ENCODE measurements at regions not wholly inside any gene's neighbourhood (a gene's known extent, or its start where the extent isn't known, plus 50 kb on each side); places are given as distances from the start of the nearest gene placed in this dataset.

- no peak for TF ChIP-seq CTCF (conservative IDR thresholded peaks at IDR 0.05)
- no peak for TF ChIP-seq ZFX (IDR thresholded peaks at IDR 0.05)
These were observed 566.6 kb upstream of the EPHA7 start for GRCh38 chr6:93985953-93986352.
